GM18858 (cell line): ENCODE measurements at regions not wholly inside any gene's neighbourhood (a gene's known extent, or its start where the extent isn't known, plus 50 kb on each side); places are given as distances from the start of the nearest gene placed in this dataset.
"Not testable (repeated sequence)": the region's sequence is repeated elsewhere in the genome, so short reads cannot be mapped to it uniquely, and the experiment has no call there.

Source experiments
- ATAC-seq: cut with Tn5 transposase; IDR thresholded peaks from one replicate; pipeline ENCODE4 v1.9.1; 2021; ENCODE audit not compliant: unreplicated experiment

- ATAC-seq = no peak
Observed at GRCh38 chr2:176566496-176566895, 297.3 kb downstream of the MTX2 start.

GRCh38 chr2:176566961-176567360 lies 297.7 kb downstream of the MTX2 start:
- ATAC-seq = no peak

GRCh38 chr2:176567361-176567760 lies 298.1 kb downstream of the MTX2 start:
- ATAC-seq = no peak

- ATAC-seq = no peak
Observed at GRCh38 chr2:176569574-176569973, 300.3 kb downstream of the MTX2 start.

GRCh38 chr2:176573612-176574483 lies 304.6 kb downstream of the MTX2 start:
- no peak for ATAC-seq

GRCh38 chr2:176574484-176575236 lies 305.4 kb downstream of the MTX2 start:
- no peak for ATAC-seq

- ATAC-seq = no peak
Observed at GRCh38 chr2:176575237-176575744, 306.0 kb downstream of the MTX2 start.

- ATAC-seq = no peak
Observed at GRCh38 chr2:176577054-176577453, 307.8 kb downstream of the MTX2 start.

GRCh38 chr2:176578292-176578691 lies 309.1 kb downstream of the MTX2 start:
- ATAC-seq = not testable (repeated sequence)

GRCh38 chr2:176579608-176580007 lies 310.4 kb downstream of the MTX2 start:
- ATAC-seq = no peak

- no peak for ATAC-seq
Observed at GRCh38 chr2:176581557-176582165, 312.4 kb downstream of the MTX2 start.

GRCh38 chr2:176582176-176582575 lies 312.9 kb downstream of the MTX2 start:
- ATAC-seq = no peak

- ATAC-seq = no peak
Observed at GRCh38 chr2:176582990-176583481, 313.8 kb downstream of the MTX2 start.

GRCh38 chr2:176583607-176584006 lies 314.4 kb downstream of the MTX2 start:
- no peak for ATAC-seq

- ATAC-seq = no peak
Observed at GRCh38 chr2:176584333-176584732, 315.1 kb downstream of the MTX2 start.

GRCh38 chr2:176585291-176585690 lies 316.0 kb downstream of the MTX2 start:
- no peak for ATAC-seq

- ATAC-seq = no peak
Observed at GRCh38 chr2:176585791-176586190, 316.5 kb downstream of the MTX2 start.

- ATAC-seq = no peak
Observed at GRCh38 chr2:176589287-176589686, 320.0 kb downstream of the MTX2 start.

GRCh38 chr2:176589825-176590440 lies 320.7 kb downstream of the MTX2 start:
- no peak for ATAC-seq

GRCh38 chr2:176592216-176592615 lies 323.0 kb downstream of the MTX2 start:
- ATAC-seq = no peak

- no peak for ATAC-seq
Observed at GRCh38 chr2:176595986-176596385, 326.7 kb downstream of the MTX2 start.
